ENCODE measurements at regions not wholly inside any gene's neighbourhood (a gene's known extent, or its start where the extent isn't known, plus 50 kb on each side); places are given as distances from the start of the nearest gene placed in this dataset.
A peak's percentile ranks its signal among the peaks of the same experiment; 100 is the strongest.

DNA sequence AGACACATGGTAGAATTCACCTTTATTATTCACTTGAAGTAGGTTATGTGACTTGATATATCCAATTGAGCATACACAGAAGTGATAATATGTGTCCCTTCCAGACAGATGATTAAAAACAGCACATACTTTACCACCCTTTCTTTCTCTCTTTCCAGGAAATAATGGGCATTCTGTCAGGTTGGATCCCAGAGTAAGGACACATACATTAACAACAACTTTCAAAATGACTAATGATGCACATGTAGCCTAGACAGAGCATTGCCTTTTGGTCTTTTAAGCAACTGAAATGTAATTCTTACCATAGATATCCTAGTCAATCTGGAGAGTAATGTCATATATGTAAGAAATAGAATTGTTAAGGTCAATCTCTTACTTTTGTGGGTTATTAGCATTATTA, 1748.7 kb downstream of the EFNA5 start:
- intact Hi-C loops (cut with micrococcal nuclease): no loop called here
- Histone ChIP-seq H3K27ac (ENCODE audit: low read depth, low read length) (no peak overlapping the region), H3K36me3 (ENCODE audit: insufficient read depth, low read length) (no peaks in the 10 kb centered on the region), H3K9me3 (ENCODE audit: control insufficient read depth in 1 of 2, low read length in 2 of 2) (no peaks in the 10 kb centered on the region), H3K4me1 (ENCODE audit: insufficient read depth, low read length) (no peaks in the 10 kb centered on the region), H3K4me3 (ENCODE audit: low read length in 2 of 2) (no peak overlapping the region), H3K27me3 (ENCODE audit: insufficient read depth, low read length) (no peaks in the 10 kb centered on the region)
- ChIA-PET CTCF (ENCODE audit: partially characterized antibody) (no interaction called here), POLR2A (ENCODE audit: partially characterized antibody) (no interaction called here)
- Mint-ChIP-seq H3K27ac (no peak overlapping the region), H3K4me1 (no peaks in the 10 kb centered on the region), H3K4me3 (no peak overlapping the region), H3K36me3 (no peaks in the 10 kb centered on the region), H3K27me3 (no peaks in the 10 kb centered on the region), H3K9me3 (peaks cover 0 to 9% (median 4%) of the 10 kb centered on the region in 8 donors)
- DNase-seq: no peak

DNA sequence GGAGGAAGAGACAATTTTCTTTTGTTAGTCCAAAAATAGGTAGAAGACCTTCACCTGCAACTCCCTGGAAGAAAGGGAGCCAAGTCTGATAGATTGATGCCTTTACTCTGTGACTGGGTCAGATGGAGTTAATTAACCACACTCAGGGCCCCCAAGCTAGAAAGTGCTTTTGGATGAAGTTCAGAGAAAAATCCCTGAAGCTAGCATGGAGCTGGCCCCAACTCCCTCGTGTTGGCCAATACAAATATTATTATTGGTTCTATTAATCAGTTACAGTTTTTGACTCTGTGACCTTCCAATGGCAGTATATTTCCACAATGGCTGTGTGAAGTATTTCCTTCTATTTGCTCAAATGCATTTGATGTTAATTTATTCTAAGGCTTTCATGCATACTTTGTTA, 1753.5 kb downstream of the EFNA5 start:
- Mint-ChIP-seq H3K9me3 (peaks cover 0 to 10% (median 5%) of the 10 kb centered on the region in 8 donors), H3K27ac (no peak overlapping the region), H3K4me1 (no peaks in the 10 kb centered on the region), H3K27me3 (no peaks in the 10 kb centered on the region), H3K4me3 (peak overlapping the region in 1 of 8 donors; percentile 31), H3K36me3 (no peaks in the 10 kb centered on the region)
- intact Hi-C loops (cut with micrococcal nuclease): no loop called here
- H3K4me3 ChIP-seq (ENCODE audit: low read length in 2 of 2): no peak overlapping the region
- H3K27me3 ChIP-seq (ENCODE audit: insufficient read depth, low read length): no peaks in the 10 kb centered on the region
- no peak for DNase-seq
- ChIA-PET CTCF (ENCODE audit: partially characterized antibody) (no interaction called here), POLR2A (ENCODE audit: partially characterized antibody) (no interaction called here)
- no peaks in the 10 kb centered on the region for H3K36me3 ChIP-seq (ENCODE audit: insufficient read depth, low read length)
- no peak overlapping the region for H3K27ac ChIP-seq (ENCODE audit: low read depth, low read length)
- no peaks in the 10 kb centered on the region for H3K9me3 ChIP-seq (ENCODE audit: control insufficient read depth in 1 of 2, low read length in 2 of 2)
- H3K4me1 ChIP-seq (ENCODE audit: insufficient read depth, low read length): no peaks in the 10 kb centered on the region

DNA sequence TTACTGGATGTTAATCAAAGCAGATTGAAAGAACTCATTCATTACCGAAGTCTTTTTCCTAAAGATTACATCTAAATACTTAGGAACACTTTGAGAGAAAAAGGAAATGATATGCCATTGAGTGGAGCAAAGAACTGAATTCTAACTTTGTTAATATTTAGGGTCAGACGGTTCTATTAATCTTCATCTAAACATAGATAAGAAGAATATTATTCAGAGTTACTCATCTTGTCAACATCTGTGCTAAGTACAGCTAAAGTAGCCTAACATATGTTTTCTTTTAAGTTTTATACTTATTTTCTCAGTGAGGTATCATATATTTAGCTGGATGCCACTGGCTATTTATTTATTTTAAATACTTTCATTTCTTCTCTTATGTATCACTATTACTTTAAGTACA, 1763.7 kb downstream of the EFNA5 start:
- H3K27me3 ChIP-seq (ENCODE audit: insufficient read depth, low read length): no peaks in the 10 kb centered on the region
- ChIA-PET POLR2A (ENCODE audit: partially characterized antibody) (no interaction called here), CTCF (ENCODE audit: partially characterized antibody) (no interaction called here)
- Mint-ChIP-seq H3K36me3 (no peaks in the 10 kb centered on the region), H3K27me3 (no peaks in the 10 kb centered on the region), H3K4me3 (no peak overlapping the region), H3K4me1 (no peaks in the 10 kb centered on the region), H3K9me3 (peaks cover 0 to 8% (median 1%) of the 10 kb centered on the region in 8 donors), H3K27ac (no peak overlapping the region)
- no peaks in the 10 kb centered on the region for H3K36me3 ChIP-seq (ENCODE audit: insufficient read depth, low read length)
- no peak for DNase-seq
- no peak overlapping the region for H3K27ac ChIP-seq (ENCODE audit: low read depth, low read length)
- intact Hi-C loops (cut with micrococcal nuclease): no loop called here
- no peaks in the 10 kb centered on the region for H3K9me3 ChIP-seq (ENCODE audit: control insufficient read depth in 1 of 2, low read length in 2 of 2)
- H3K4me3 ChIP-seq (ENCODE audit: low read length in 2 of 2): no peak overlapping the region
- H3K4me1 ChIP-seq (ENCODE audit: insufficient read depth, low read length): no peaks in the 10 kb centered on the region

DNA sequence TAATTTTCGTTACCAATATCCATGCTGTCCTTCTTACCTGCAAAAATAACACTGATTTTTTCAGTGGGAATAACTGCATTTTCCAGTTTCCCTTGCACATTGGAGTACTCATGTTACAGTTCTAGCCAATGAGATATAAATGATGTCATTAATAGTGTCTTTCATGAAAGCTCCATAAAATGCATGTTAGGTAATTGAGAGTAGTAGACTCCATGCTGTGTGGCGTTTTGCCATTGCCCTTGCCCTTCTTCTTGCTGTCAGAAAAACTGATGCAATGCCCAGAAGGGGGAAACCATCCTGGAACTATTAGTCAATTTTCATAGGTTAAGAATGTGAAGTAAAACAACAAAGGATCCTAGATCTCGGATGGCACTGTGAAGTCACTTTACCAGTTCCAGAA, 1765.3 kb downstream of the EFNA5 start:
- intact Hi-C loops (cut with micrococcal nuclease): no loop called here
- Histone ChIP-seq H3K4me3 (ENCODE audit: low read length in 2 of 2) (no peak overlapping the region), H3K27ac (ENCODE audit: low read depth, low read length) (no peak overlapping the region), H3K4me1 (ENCODE audit: insufficient read depth, low read length) (no peaks in the 10 kb centered on the region), H3K9me3 (ENCODE audit: control insufficient read depth in 1 of 2, low read length in 2 of 2) (no peaks in the 10 kb centered on the region), H3K36me3 (ENCODE audit: insufficient read depth, low read length) (no peaks in the 10 kb centered on the region), H3K27me3 (ENCODE audit: insufficient read depth, low read length) (no peaks in the 10 kb centered on the region)
- no peak overlapping the region for H3K4me3 Mint-ChIP-seq
- H3K27ac Mint-ChIP-seq: no peak overlapping the region
- DNase-seq: no peak
- ChIA-PET CTCF (ENCODE audit: partially characterized antibody) (no interaction called here), POLR2A (ENCODE audit: partially characterized antibody) (no interaction called here)
- H3K27me3 Mint-ChIP-seq: no peaks in the 10 kb centered on the region
- no peaks in the 10 kb centered on the region for H3K4me1 Mint-ChIP-seq
- peaks cover 0 to 7% (median 4%) of the 10 kb centered on the region in 8 donors for H3K9me3 Mint-ChIP-seq
- H3K36me3 Mint-ChIP-seq: no peaks in the 10 kb centered on the region

DNA sequence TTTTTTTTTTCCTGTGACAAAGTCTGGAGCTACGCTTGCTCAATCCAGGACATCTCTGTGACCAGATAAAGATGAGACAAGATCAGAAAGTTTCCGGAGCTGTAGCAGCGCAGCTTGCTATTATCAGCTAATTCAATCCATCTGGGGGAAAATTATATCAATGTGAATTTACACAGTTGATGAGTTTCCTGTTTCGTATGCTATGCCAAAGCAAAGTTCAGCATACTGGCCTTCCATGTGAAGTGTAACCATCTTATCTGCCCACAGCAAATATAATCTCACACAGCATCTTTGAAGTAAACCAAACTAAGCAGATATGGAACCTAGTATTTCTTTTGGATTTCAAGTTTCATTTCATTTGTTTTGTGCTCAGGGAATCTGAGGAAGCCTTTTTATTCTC, 1767.7 kb downstream of the EFNA5 start:
- H3K36me3 ChIP-seq (ENCODE audit: insufficient read depth, low read length): no peaks in the 10 kb centered on the region
- Mint-ChIP-seq H3K36me3 (no peaks in the 10 kb centered on the region), H3K9me3 (peaks cover 0 to 17% (median 8%) of the 10 kb centered on the region in 8 donors), H3K4me1 (no peaks in the 10 kb centered on the region), H3K27me3 (no peaks in the 10 kb centered on the region), H3K27ac (no peak overlapping the region), H3K4me3 (no peak overlapping the region)
- no peak overlapping the region for H3K27ac ChIP-seq (ENCODE audit: low read depth, low read length)
- intact Hi-C loops (cut with micrococcal nuclease): no loop called here
- no peak for DNase-seq
- no peak overlapping the region for H3K4me3 ChIP-seq (ENCODE audit: low read length in 2 of 2)
- CTCF ChIA-PET (ENCODE audit: partially characterized antibody): no interaction called here
- no peaks in the 10 kb centered on the region for H3K9me3 ChIP-seq (ENCODE audit: control insufficient read depth in 1 of 2, low read length in 2 of 2)
- H3K27me3 ChIP-seq (ENCODE audit: insufficient read depth, low read length): no peaks in the 10 kb centered on the region
- H3K4me1 ChIP-seq (ENCODE audit: insufficient read depth, low read length): no peaks in the 10 kb centered on the region
- POLR2A ChIA-PET (ENCODE audit: partially characterized antibody): no interaction called here

- no peaks in the 10 kb centered on the region for H3K9me3 ChIP-seq (ENCODE audit: control insufficient read depth in 1 of 2, low read length in 2 of 2)
- intact Hi-C loops (cut with micrococcal nuclease): no loop called here
- Mint-ChIP-seq H3K9me3 (peaks cover 0 to 17% (median 7%) of the 10 kb centered on the region in 8 donors), H3K27ac (no peak overlapping the region), H3K36me3 (no peaks in the 10 kb centered on the region), H3K4me3 (no peak overlapping the region), H3K27me3 (no peaks in the 10 kb centered on the region), H3K4me1 (no peaks in the 10 kb centered on the region)
- H3K36me3 ChIP-seq (ENCODE audit: insufficient read depth, low read length): no peaks in the 10 kb centered on the region
- no peaks in the 10 kb centered on the region for H3K4me1 ChIP-seq (ENCODE audit: insufficient read depth, low read length)
- no peak overlapping the region for H3K27ac ChIP-seq (ENCODE audit: low read depth, low read length)
- no peak for DNase-seq
- ChIA-PET POLR2A (ENCODE audit: partially characterized antibody) (no interaction called here), CTCF (ENCODE audit: partially characterized antibody) (no interaction called here)
- H3K4me3 ChIP-seq (ENCODE audit: low read length in 2 of 2): no peak overlapping the region
- no peaks in the 10 kb centered on the region for H3K27me3 ChIP-seq (ENCODE audit: insufficient read depth, low read length)
These were observed 1771.0 kb downstream of the EFNA5 start for GRCh38 chr5:105899726-105900125.

GRCh38 chr5:105898183-105898582, 1772.6 kb downstream of the EFNA5 start:
- no peaks in the 10 kb centered on the region for H3K4me1 Mint-ChIP-seq
- intact Hi-C loops (cut with micrococcal nuclease): no loop called here
- H3K9me3 ChIP-seq (ENCODE audit: control insufficient read depth in 1 of 2, low read length in 2 of 2): no peaks in the 10 kb centered on the region
- H3K36me3 ChIP-seq (ENCODE audit: insufficient read depth, low read length): no peaks in the 10 kb centered on the region
- no peak for DNase-seq
- no peak overlapping the region for H3K27ac ChIP-seq (ENCODE audit: low read depth, low read length)
- H3K27ac Mint-ChIP-seq: no peak overlapping the region
- no peaks in the 10 kb centered on the region for H3K27me3 ChIP-seq (ENCODE audit: insufficient read depth, low read length)
- no peak overlapping the region for H3K4me3 ChIP-seq (ENCODE audit: low read length in 2 of 2)
- H3K9me3 Mint-ChIP-seq: peaks cover 0 to 17% (median 8%) of the 10 kb centered on the region in 8 donors
- no peak overlapping the region for H3K4me3 Mint-ChIP-seq
- H3K4me1 ChIP-seq (ENCODE audit: insufficient read depth, low read length): no peaks in the 10 kb centered on the region
- ChIA-PET POLR2A (ENCODE audit: partially characterized antibody) (no interaction called here), CTCF (ENCODE audit: partially characterized antibody) (no interaction called here)
- no peaks in the 10 kb centered on the region for H3K36me3 Mint-ChIP-seq
- H3K27me3 Mint-ChIP-seq: no peaks in the 10 kb centered on the region

DNA sequence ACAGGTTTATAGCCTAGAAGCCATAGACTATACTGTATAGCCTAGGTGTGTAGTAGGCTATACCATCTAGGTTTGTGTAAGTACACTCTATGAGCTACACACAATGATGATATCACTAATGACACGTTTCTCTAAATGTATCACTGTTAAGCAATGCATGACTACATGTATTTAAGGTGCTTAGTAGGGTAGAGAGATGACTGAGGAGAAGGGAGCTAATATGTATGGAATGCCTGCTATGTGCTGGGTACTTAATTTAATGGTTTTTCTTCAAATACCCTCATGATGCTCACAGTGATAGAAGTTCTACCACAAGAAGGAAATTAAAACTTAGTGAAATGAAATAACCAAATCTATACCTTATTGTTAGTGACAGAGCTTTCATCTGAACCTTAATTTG, 1785.5 kb downstream of the EFNA5 start:
- H3K27me3 ChIP-seq (ENCODE audit: insufficient read depth, low read length): no peaks in the 10 kb centered on the region
- H3K4me1 ChIP-seq (ENCODE audit: insufficient read depth, low read length): no peaks in the 10 kb centered on the region
- no peaks in the 10 kb centered on the region for H3K9me3 ChIP-seq (ENCODE audit: control insufficient read depth in 1 of 2, low read length in 2 of 2)
- no peak for DNase-seq
- Mint-ChIP-seq H3K36me3 (no peaks in the 10 kb centered on the region), H3K4me1 (no peaks in the 10 kb centered on the region), H3K4me3 (no peak overlapping the region), H3K27ac (no peak overlapping the region), H3K27me3 (no peaks in the 10 kb centered on the region), H3K9me3 (peaks cover 0 to 10% (median 7%) of the 10 kb centered on the region in 8 donors)
- ChIA-PET POLR2A (ENCODE audit: partially characterized antibody) (no interaction called here), CTCF (ENCODE audit: partially characterized antibody) (no interaction called here)
- H3K27ac ChIP-seq (ENCODE audit: low read depth, low read length): no peak overlapping the region
- intact Hi-C loops (cut with micrococcal nuclease): no loop called here
- H3K36me3 ChIP-seq (ENCODE audit: insufficient read depth, low read length): no peaks in the 10 kb centered on the region
- no peak overlapping the region for H3K4me3 ChIP-seq (ENCODE audit: low read length in 2 of 2)
